Motor neuron (in vitro differentiated cells): ENCODE measurements at regions not wholly inside any gene's neighbourhood (a gene's known extent, or its start where the extent isn't known, plus 50 kb on each side); places are given as distances from the start of the nearest gene placed in this dataset.

Experiments
- ATAC-seq, 8 experiments: fragments of 200-7000 bp; cut with Tn5 transposase; replicated peaks in 6 of 8; 2 replicates each; pipeline ENCODE4 v1.8.0; 2021; ENCODE audit warnings: mild to moderate bottlenecking in 8 of 8, moderate library complexity in 8 of 8
- H3K27ac ChIP-seq, 2 donors: fragments of 250-450 bp; sonication (Bioruptor Pico); 2 replicates each; pipeline ENCODE4 v1.9.0; 2021; ENCODE audit warnings: antibody characterized with exemption in 2 of 2, mild to moderate bottlenecking in 2 of 2, moderate library complexity in 1 of 2
- H3K4me1 ChIP-seq, 2 donors: fragments of 250-450 bp; sonication (Bioruptor Pico); replicated peaks in 1 of 2; 2 replicates each; pipeline ENCODE4 v1.6.1; 2021; ENCODE audit warnings: antibody characterized with exemption in 2 of 2, mild to moderate bottlenecking in 2 of 2, moderate library complexity in 1 of 2
- H3K4me3 ChIP-seq, 5 donors: fragments of 250-450 bp; sonication (Bioruptor Pico); 2 replicates each; pipeline ENCODE4 v1.9.0; 2021; ENCODE audit warnings: antibody characterized with exemption in 5 of 5, mild to moderate bottlenecking in 5 of 5, moderate library complexity in 4 of 5
- WGBS, 10 experiments: fragments of 450-650 bp; shearing (Covaris generic); methylation state at CpG; one replicate each; pipeline ENCODE4 v1.0.0; 2022; 5-methylcytosine and 5-hydroxymethylcytosine counted together
- in situ Hi-C, 9 experiments: fragments of 400-800 bp; cut with MboI; loops; one replicate each; pipeline ENCODE4 v1.15.0; 2021; ENCODE audit warnings: low sequenced_read_pairs in 9 of 9, low pct_unique_long_range_greater_than_20kb in 2 of 9; ENCODE audit not compliant: unreplicated experiment in 9 of 9

DNA sequence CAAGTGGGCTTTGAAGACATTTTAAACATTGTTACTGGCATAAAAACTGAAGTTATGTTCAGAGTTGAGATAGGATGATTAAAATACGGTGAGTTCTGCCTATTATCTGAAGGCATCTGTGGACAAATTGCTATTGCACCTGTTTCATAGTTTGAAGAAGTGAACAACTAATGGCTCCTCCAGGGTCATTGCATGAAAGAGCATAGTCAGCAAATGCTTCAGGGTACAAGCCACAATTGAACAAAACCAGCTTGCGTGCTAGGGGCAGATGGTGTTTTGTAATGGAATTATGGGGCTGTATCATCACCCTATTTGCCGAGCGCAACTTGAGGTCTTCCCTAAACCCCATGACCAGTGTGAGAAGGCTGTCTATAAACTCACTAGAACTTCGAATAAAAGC, 369.1 kb downstream of the MTRR start:
- no peak for ATAC-seq
- H3K4me1 ChIP-seq = peaks cover 0 to 9% of the 10 kb centered on the region in 2 donors
- in situ Hi-C loops = loop anchor here in 1 of 9 experiments (25.0 kb wide), 1 partner anchor 301 kb away; no protein-coding TSS in a partner anchor
- 30 to 93% (median 80%) methylated on average over 1 to 5 of the region's 5 CpGs for WGBS, 10 experiments
- no peak overlapping the region for H3K27ac ChIP-seq
- H3K4me3 ChIP-seq = no peak overlapping the region

DNA sequence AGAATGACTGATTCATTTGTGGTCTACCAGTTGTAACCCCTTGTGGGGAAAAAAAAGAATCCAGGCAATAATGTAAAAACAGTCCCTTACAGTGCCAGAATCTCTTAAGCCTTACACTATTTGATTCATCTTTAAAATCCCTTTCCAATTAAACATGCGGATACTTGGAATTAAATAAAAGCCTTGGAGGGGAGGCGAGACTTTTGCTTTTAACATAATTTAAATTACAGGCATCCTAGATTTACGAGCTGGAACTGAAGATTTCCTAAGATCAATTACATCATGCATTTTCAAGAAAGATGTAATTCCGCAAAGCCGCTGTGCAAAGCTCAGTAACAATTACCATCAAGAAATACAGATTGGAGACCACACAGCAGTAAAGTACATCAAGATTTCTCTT, 370.2 kb downstream of the MTRR start:
- in situ Hi-C loops = loop anchor here in 1 of 9 experiments (25.0 kb wide), 1 partner anchor 302 kb away; no protein-coding TSS in a partner anchor
- WGBS, 10 experiments = 0 to 94% (median 73%) methylated on average over 3 to 5 of the region's 5 CpGs; no CpG with 5 or more reads in 1 of the 10 experiments
- peak in 7 of 8 experiments; percentile 16 to 82 (median 66) for ATAC-seq
- Histone ChIP-seq H3K4me1 (peaks cover 0 to 9% of the 10 kb centered on the region in 2 donors), H3K4me3 (no peak overlapping the region), H3K27ac (no peak overlapping the region)

DNA sequence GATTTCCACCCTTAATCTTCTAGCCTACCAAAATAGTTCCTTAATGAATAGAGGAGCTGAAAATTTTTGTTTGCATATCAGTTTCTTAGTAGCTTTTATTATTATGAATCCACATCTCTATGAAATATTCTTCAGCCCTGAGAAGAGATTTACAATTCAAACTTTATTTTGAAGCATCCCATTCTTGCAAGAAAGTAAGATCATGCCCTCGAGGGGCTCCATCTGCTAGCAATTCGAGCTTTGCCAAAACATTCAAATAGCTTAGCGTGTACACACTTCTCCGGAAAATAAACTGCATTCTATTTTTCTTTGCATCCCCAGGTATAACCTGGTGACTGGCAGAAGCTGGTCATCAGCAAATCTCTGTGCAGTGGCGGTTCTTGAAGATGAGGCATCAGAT, 370.7 kb downstream of the MTRR start:
- 0 to 86% (median 47%) methylated on average over 1 to 5 of the region's 5 CpGs; no CpG with 5 or more reads in 2 of the 10 experiments for WGBS, 10 experiments
- Histone ChIP-seq H3K4me3 (no peak overlapping the region), H3K27ac (no peak overlapping the region), H3K4me1 (peaks cover 0 to 9% of the 10 kb centered on the region in 2 donors)
- in situ Hi-C loops = loop anchor here in 1 of 9 experiments (10.0 to 25.0 kb wide), 2 partner anchors 215 to 302 kb away; no protein-coding TSS in a partner anchor
- peak in 3 of 8 experiments; percentile 22 to 74 (median 27) for ATAC-seq

DNA sequence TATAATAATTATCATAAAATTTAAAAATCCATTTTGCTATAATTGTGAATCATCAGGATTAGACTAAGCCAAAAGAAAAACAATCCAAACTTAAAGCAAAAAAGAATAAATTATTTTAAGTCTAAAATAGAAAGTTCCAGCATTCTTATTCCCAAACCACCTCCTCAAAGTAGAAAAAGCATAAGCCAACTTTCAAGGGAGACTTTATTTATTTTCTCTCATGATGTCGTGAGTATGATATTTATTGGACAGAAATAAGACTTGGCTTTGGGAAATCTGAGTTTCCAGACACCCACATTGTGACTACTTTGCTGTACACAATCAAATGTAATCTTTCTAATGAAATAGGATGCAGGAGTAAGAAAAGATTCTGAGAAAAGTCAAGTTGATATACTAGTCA, 372.1 kb downstream of the MTRR start:
- Histone ChIP-seq H3K27ac (no peak overlapping the region), H3K4me3 (no peak overlapping the region), H3K4me1 (peaks cover 0 to 9% of the 10 kb centered on the region in 2 donors)
- 11 to 80% (median 70%) methylated on average over 1 of the region's 1 CpG; no CpG with 5 or more reads in 3 of the 10 experiments for WGBS, 10 experiments
- in situ Hi-C loops = loop anchor here in 1 of 9 experiments (10.0 to 25.0 kb wide), 2 partner anchors 214 to 304 kb away; no protein-coding TSS in a partner anchor
- ATAC-seq = no peak

DNA sequence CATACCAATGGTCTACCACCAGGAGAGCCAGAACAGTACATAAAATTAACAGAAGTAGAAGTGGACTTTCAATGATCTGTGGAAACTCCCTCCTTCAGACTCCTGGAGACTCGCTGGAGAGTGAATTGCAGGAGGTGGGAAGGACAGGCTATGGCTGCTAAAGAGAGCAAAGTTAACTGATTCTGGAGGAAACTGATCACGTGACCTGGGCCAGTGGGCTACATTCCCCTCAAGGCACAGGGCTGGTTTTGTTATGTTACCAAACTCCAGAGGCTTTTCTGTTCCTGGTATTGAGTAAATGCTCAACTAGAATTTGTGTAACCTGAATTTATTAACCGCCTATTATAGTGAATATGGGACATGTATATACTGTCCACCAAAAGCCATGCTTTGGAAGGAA, 372.6 kb downstream of the MTRR start:
- Histone ChIP-seq H3K4me1 (peaks cover 0 to 9% of the 10 kb centered on the region in 2 donors), H3K4me3 (no peak overlapping the region), H3K27ac (no peak overlapping the region)
- in situ Hi-C loops = loop anchor here in 1 of 9 experiments (10.0 to 25.0 kb wide), 2 partner anchors 213 to 304 kb away; no protein-coding TSS in a partner anchor
- ATAC-seq = no peak
- WGBS, 10 experiments = 34 to 100% (median 90%) methylated on average over 1 to 3 of the region's 3 CpGs; no CpG with 5 or more reads in 2 of the 10 experiments

DNA sequence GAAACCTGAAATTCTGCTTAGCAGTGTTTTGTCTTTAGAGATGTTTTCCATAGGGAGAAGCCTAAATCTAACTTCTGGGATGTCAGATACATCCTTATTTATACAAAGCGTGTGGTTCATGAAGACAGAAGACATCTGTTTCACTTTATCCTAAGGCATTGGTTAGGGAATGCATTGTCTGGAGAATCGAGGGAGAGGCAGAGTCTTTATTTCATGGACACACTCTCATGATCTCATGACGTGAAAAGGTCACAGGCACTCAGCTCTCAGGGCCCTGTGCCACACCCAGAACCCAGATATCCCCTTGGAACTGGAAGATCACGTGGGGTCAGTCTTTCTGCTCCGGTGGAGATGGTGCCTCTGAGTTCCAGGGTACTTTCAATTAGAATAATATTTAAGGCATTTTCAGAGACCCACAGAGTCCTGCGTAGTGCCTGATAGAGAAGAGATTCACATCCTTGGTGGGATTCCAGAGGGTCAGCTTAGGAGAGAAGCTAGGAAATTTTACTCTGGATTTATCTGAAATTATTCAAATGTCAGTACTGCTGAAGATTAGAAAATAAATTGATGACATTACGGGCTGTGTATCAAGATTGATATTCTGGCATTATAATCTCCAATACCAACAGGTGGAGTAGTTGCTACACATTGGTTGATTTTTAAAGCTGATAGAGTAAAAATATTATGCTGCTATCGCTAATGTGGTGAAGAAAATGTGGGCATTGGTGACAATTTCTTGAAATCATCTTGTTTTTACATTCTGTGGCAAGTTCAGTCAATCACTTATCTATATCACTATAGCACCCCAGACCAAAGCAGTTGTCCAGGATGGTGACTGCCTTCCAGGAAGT, 378.3 kb downstream of the MTRR start:
- H3K27ac ChIP-seq = no peak overlapping the region
- ATAC-seq = peak in 3 of 8 experiments; percentile 48 to 72 (median 57)
- in situ Hi-C loops = loop anchor here in 1 of 9 experiments (10.0 to 25.0 kb wide), 2 partner anchors 208 to 310 kb away; no protein-coding TSS in a partner anchor
- 10 to 100% (median 66%) methylated on average over 1 to 5 of the region's 8 CpGs; no CpG with 5 or more reads in 1 of the 10 experiments for WGBS, 10 experiments
- no peaks in the 10 kb centered on the region for H3K4me1 ChIP-seq
- no peak overlapping the region for H3K4me3 ChIP-seq

DNA sequence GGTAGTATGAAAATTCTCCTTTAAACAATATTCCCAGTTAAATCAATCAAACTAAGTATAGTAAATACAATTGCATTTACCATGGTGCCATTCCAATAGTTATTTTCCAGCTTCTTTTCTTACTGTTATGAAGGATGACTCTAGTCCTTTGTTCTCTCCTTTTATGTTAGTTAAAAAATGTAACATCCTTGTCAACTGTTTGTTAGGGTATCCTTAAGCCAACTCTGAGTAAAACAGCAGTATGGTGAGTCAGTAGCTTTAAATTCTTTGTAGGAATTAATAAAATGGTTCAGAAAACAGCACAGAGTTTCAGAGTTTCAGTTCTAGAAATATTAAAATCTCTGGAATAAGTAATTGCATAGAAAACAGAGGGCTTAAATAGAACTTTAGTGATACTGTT, 384.4 kb downstream of the MTRR start:
- no peak overlapping the region for H3K27ac ChIP-seq
- in situ Hi-C loops = no loop called here
- H3K4me1 ChIP-seq = no peaks in the 10 kb centered on the region
- ATAC-seq = no peak
- no peak overlapping the region for H3K4me3 ChIP-seq

DNA sequence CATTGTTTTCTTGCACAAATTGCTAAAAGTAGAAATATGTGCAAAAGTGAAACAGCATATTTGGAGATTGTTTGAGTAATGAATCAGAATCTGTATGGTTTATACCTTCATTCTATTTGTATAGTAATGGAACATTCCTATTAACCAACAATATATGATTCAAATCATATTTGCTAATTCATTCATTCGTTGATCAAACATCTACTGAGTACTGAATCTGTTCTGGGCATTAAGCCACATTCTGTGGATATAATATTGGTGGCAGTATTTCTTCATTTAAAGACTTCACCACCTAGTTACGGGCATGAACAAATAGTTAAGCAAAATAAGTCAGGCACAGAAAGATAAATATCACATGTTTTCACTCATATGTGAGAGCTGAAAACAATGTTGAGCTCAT, 385.7 kb downstream of the MTRR start:
- Histone ChIP-seq H3K4me1 (no peaks in the 10 kb centered on the region), H3K27ac (no peak overlapping the region), H3K4me3 (no peak overlapping the region)
- no peak for ATAC-seq
- in situ Hi-C loops = no loop called here
- 11 to 92% (median 46%) methylated on average over 1 to 2 of the region's 2 CpGs for WGBS, 10 experiments

DNA sequence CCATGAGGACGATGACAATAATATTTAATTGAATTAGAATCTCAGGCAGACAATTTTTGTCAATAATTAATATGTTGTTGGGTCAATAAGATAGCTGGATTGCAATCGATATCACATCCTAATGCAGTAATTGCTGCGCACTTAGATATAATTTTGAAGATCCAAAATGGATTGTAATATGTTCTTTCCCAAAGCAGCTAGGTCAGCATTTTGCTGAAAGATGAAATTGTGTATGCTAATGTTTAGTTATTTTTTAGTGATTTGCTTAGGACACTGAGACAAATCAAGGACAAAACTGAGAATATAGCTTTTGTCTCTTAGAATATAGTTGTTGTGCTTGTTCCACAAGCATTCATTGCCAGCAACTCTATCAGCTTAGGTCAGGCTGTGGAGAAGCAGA, 389.9 kb downstream of the MTRR start:
- no peak for ATAC-seq
- Histone ChIP-seq H3K27ac (no peak overlapping the region), H3K4me3 (no peak overlapping the region), H3K4me1 (no peaks in the 10 kb centered on the region)
- in situ Hi-C loops = no loop called here
- 0 to 100% (median 86%) methylated on average over 1 to 3 of the region's 3 CpGs for WGBS, 10 experiments

DNA sequence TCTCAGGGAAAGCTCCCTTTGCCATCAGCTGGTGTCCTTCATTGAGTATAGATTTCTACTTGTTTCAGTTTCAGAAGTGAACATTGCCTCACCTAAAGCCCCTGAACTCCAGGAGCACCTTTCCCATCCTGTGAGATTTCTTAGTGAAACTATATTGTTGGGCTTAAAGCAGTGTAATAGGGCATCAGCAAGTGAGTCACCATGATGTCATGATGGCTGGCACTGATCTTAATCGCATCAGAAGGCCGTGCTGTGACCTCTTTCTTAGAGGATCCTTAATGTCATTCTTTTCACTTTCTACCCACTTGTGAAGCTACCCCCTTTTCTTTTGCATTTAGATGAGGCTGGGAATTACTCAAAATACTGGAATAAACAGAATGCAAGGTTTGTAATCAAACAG, 401.3 kb downstream of the MTRR start:
- Histone ChIP-seq H3K4me1 (no peaks in the 10 kb centered on the region), H3K27ac (no peak overlapping the region), H3K4me3 (no peak overlapping the region)
- in situ Hi-C loops = no loop called here
- peak in 1 of 8 experiments; percentile 77 for ATAC-seq
- WGBS, 10 experiments = 33 to 100% (median 79%) methylated on average over 1 to 2 of the region's 2 CpGs; no CpG with 5 or more reads in 2 of the 10 experiments

DNA sequence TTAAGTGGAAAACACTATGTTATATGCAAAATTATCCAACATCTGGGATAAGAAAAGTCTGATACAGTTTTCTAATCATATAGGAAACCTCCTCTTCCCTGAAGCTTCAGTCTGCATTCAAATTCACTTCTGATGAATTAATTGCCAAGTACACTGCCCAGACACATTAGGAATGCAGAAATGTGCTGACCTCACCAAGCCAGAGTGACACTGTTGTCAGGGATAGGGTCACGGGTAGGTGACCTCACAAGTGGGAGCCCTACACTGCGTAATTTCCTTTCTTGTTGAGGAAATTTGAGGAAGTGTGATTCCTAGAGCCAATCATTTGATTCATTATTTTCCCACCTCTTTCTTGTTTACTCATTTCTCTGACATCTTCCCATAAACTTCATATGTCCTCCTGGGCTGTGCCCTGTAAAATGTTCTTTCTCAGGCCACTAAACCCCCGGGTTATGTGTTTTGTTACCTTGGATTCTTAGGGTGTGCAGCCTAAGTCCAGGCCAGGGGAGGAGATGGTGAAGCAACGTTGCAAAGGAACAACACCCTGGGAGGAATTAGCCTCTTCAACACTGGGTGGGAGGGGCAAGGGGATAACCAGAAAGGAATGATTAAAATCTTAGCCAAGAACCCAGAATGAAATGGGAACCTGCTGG, 411.9 kb downstream of the MTRR start:
- ATAC-seq = peak in 3 of 8 experiments; percentile 40 to 96 (median 94)
- in situ Hi-C loops = no loop called here

DNA sequence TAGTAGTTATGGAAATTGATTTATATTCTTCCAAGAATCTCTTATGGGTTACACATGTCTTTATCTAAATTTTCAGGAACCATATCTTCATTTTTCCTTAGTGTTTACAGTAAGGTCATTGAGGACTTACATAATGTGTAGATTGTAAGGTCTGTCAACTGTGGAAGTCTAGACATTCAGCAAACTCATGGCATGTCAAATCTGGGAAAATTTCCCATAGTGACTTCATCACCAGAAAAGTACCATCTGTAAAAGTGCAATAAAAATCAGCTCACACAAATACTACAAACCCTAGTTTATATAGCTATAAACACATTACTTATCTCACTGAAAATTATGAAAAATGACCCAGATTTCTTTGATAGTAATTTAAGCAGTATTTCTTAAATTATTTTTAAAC, 419.4 kb downstream of the MTRR start:
- Histone ChIP-seq H3K27ac (no peak overlapping the region), H3K4me3 (no peak overlapping the region), H3K4me1 (no peaks in the 10 kb centered on the region)
- in situ Hi-C loops = no loop called here
- no peak for ATAC-seq

More for the DNA sequence above, 411.9 kb downstream of the MTRR start:
- WGBS, 10 experiments = 0 to 100% (median 44%) methylated on average over 1 to 3 of the region's 4 CpGs; no CpG with 5 or more reads in 2 of the 10 experiments
- Histone ChIP-seq H3K4me1 (peaks cover 0 to 3% of the 10 kb centered on the region in 2 donors), H3K27ac (no peak overlapping the region), H3K4me3 (no peak overlapping the region)

DNA sequence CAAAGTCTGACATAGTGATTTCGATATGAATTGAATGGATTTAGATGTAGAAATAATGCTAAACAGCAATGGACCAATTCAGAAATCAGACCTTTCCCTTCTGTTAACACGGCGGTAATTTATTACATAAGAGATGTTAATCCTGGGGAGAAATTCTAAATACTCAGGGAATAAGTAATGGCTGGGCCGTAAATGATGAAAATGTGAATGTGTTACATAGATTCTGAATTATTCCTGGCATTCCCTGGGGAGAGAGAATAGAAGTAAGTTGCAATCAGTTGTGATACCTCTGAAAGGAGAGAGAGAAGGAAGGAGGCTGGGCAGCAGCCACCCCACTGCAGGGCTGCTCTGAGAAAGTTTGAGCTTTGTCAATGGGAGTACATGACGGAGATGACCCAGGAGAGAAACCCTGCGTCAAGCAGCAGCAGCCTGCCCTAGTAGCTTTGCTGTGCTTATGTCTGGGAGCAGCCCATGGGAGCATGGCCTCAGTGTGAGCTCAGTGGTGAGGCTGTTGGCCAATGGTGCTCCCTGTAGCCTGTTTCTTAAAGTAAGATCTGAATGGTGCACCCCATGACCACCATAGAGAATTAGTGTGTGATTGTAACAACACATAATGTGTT, 420.1 kb downstream of the MTRR start:
- peak in 5 of 8 experiments; percentile 21 to 75 (median 57) for ATAC-seq
- in situ Hi-C loops = no loop called here
- H3K4me3 ChIP-seq = no peak overlapping the region
- H3K27ac ChIP-seq = no peak overlapping the region
- no peaks in the 10 kb centered on the region for H3K4me1 ChIP-seq
- WGBS, 10 experiments = 4 to 100% (median 71%) methylated on average over 2 to 6 of the region's 6 CpGs; no CpG with 5 or more reads in 1 of the 10 experiments
